H1 (cell line): ENCODE measurements at regions not wholly inside any gene's neighbourhood (a gene's known extent, or its start where the extent isn't known, plus 50 kb on each side); places are given as distances from the start of the nearest gene placed in this dataset.

Source experiments
- CTCF ChIP-seq, 3 experiments: IDR thresholded peaks; 1 replicate in 2 of 3; 2 replicates in 1 of 3; pipeline versions ENCODE4 v1.5.1 to v1.6.1; 2011; ENCODE audit warnings: low read length in 3 of 3, mild to moderate bottlenecking in 3 of 3, inconsistent platforms in 2 of 3, low read depth in 1 of 3, moderate library complexity in 1 of 3; ENCODE audit not compliant: insufficient read depth in 1 of 3; ENCODE audit errors: control extremely low read depth in 1 of 3
- EP300 ChIP-seq, 2 experiments: IDR thresholded peaks; 1 replicate in 1 of 2; 2 replicates in 1 of 2; pipeline ENCODE4 v1.6.1; 2011 to 2012; ENCODE audit warnings: low read depth in 2 of 2, low read length in 2 of 2, mild to moderate bottlenecking in 2 of 2, borderline replicate concordance in 1 of 2, inconsistent platforms in 1 of 2, moderate library complexity in 1 of 2
- KDM1A ChIP-seq: fragments of 200-600, 300-600 bp; sonication (generic); IDR thresholded peaks from 2 replicates; pipeline ENCODE4 v1.7.1; 2016; ENCODE audit warnings: mild to moderate bottlenecking, low read length, borderline replicate concordance
- POLR2A ChIP-seq, 2 experiments: IDR thresholded peaks; 1 replicate in 1 of 2; 2 replicates in 1 of 2; pipeline ENCODE4 v1.6.1; 2011; ENCODE audit warnings: low read depth in 2 of 2, low read length in 2 of 2, mild to moderate bottlenecking in 2 of 2; ENCODE audit errors: control extremely low read depth in 1 of 2
- SAP30 ChIP-seq: fragments of 300-600 bp; sonication (generic); IDR thresholded peaks from 2 replicates; pipeline ENCODE4 v1.7.1; 2012; ENCODE audit warnings: low read length, moderate library complexity, mild to moderate bottlenecking, inconsistent platforms; ENCODE audit not compliant: insufficient read depth, insufficient replicate concordance
- TF ChIP-seq, protein P1 (sequence below): IDR thresholded peaks from 2 replicates; pipeline ENCODE4 v1.6.1; 2012; ENCODE audit warnings: inconsistent platforms

DNA sequence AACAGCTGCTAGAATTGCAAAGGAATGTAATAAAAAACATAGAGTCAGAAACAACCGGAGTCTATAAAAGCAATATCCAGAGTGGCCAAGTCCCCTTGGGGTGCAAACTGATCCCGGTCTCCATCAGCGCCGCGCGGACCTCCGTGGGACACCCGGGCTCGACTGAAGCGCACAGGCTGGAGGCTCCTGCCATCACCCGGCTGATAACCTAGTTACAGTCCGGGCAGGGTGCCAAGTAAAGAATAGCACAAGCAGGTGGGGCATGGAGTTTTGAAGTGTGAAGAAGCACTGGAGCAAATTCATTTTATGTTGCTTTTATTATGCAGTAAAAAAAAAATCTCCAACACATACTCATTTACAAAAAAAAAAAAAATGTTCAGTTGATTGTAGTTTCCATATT, 205.1 kb upstream of the GMDS start:
- no peak for TF ChIP-seq CTCF (IDR thresholded peaks at IDR 0.05; ENCODE audit: control extremely low read depth in 1 of 3, insufficient read depth in 1 of 3, low read depth in 1 of 3, low read length in 3 of 3)
- TF ChIP-seq KDM1A, result no peak
- TF ChIP-seq SAP30, result no peak
- TF ChIP-seq EP300 (IDR thresholded peaks at IDR 0.05; ENCODE audit: borderline replicate concordance in 1 of 2, low read depth in 2 of 2, low read length in 2 of 2), result no peak
- TF ChIP-seq, protein P1, sequence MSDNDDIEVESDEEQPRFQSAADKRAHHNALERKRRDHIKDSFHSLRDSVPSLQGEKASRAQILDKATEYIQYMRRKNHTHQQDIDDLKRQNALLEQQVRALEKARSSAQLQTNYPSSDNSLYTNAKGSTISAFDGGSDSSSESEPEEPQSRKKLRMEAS, result no peak
- no peak for TF ChIP-seq POLR2A (IDR thresholded peaks at IDR 0.05; ENCODE audit: control extremely low read depth in 1 of 2, low read depth in 2 of 2, low read length in 2 of 2)
